GM12878 (cell line): ENCODE measurements at regions not wholly inside any gene's neighbourhood (a gene's known extent, or its start where the extent isn't known, plus 50 kb on each side); places are given as distances from the start of the nearest gene placed in this dataset.

Experiments
- ATAC-seq: fragments of 200-7000 bp; cut with Tn5 transposase; 3 replicates; pipeline ENCODE4 v1.9.1; 2020; ENCODE audit warnings: mild to moderate bottlenecking, moderate library complexity
- BruUV-seq: library from RNA; stranded (reverse); fragments of 400-500 nt; replicated peaks from 2 replicates; lab custom pipeline; 2021; lab: Mats Ljungman, UMichigan
- CTCF ChIA-PET: fragments of 300-600 bp; sonication (Branson Sonifier 250); formaldehyde crosslinking; extraction: SDS; loops from one replicate; lab custom pipeline; 2021; ENCODE audit warnings: inconsistent platforms; lab: Yijun Ruan, JAX
- POLR2A ChIA-PET: fragments of 350-600 bp; formaldehyde crosslinking; extraction: SDS; loops from one replicate; lab custom pipeline; 2021; ENCODE audit warnings: inconsistent platforms; lab: Charles Lee
- RAD21 ChIA-PET: fragments of 300-600 bp; sonication (Branson Sonifier 250); formaldehyde crosslinking; loops from one replicate; lab custom pipeline; 2023; ENCODE audit warnings: antibody characterized with exemption; ENCODE audit not compliant: unreplicated experiment; lab: Charles Lee
- SMC1A ChIA-PET: fragments of 300-600 bp; sonication (Branson Sonifier 250); formaldehyde crosslinking; loops from one replicate; lab custom pipeline; 2023; ENCODE audit not compliant: unreplicated experiment, uncharacterized antibody; lab: Charles Lee
- DNase-seq: peaks from one replicate; pipeline ENCODE4 v3.0.0-alpha.2; 2011; ENCODE audit warnings: low read depth, low spot score
- FAIRE-seq: peaks from 3 replicates; lab custom pipeline; 2011; peaks lifted over from hg19 to GRCh38; lab: Jason Lieb, UNC
- H2AFZ ChIP-seq: 2 replicates; pipeline ENCODE4 v1.6.0; 2011; ENCODE audit warnings: low read depth, low read length, control low read depth; ENCODE audit not compliant: control insufficient read depth
- H3K27ac ChIP-seq: 2 replicates; pipeline ENCODE4 v1.5.1; 2011; ENCODE audit warnings: control low read depth; ENCODE audit not compliant: control insufficient read depth, insufficient read depth
- H3K27me3 ChIP-seq, 2 experiments: replicated peaks in 1 of 2; 2 replicates each; pipeline versions ENCODE4 v1.6.0 to v1.6.1; 2011; ENCODE audit warnings: low read length in 1 of 2; ENCODE audit not compliant: control insufficient read depth in 2 of 2, insufficient read depth in 2 of 2
- H3K36me3 ChIP-seq, 2 experiments: 2 replicates each; pipeline ENCODE4 v1.5.1; 2011; ENCODE audit warnings: low read length in 1 of 2; ENCODE audit not compliant: control insufficient read depth in 2 of 2, insufficient read depth in 2 of 2
- H3K4me1 ChIP-seq: 2 replicates; pipeline ENCODE4 v1.6.1; 2011; ENCODE audit warnings: mild to moderate bottlenecking, low read length, moderate library complexity, mixed read lengths; ENCODE audit not compliant: control insufficient read depth, insufficient read depth
- H3K4me2 ChIP-seq: 2 replicates; pipeline ENCODE4 v1.6.0; 2011; ENCODE audit warnings: control low read depth; ENCODE audit not compliant: control insufficient read depth, insufficient read depth
- H3K4me3 ChIP-seq: fragments of 200-600 bp; sonication (generic); 2 replicates; pipeline ENCODE4 v1.5.1; 2016
- H3K79me2 ChIP-seq: 2 replicates; pipeline ENCODE4 v1.6.0; 2011; ENCODE audit warnings: low read length; ENCODE audit not compliant: control insufficient read depth, insufficient read depth
- H3K9ac ChIP-seq: 2 replicates; pipeline ENCODE4 v1.8.0; 2011; ENCODE audit warnings: low read length, control low read depth, mixed read lengths; ENCODE audit not compliant: control insufficient read depth, insufficient read depth
- H3K9me3 ChIP-seq: replicated peaks from 3 replicates; pipeline ENCODE4 v1.5.1; 2011; ENCODE audit warnings: mild to moderate bottlenecking, low read length; ENCODE audit not compliant: control insufficient read depth, insufficient read depth
- H4K20me1 ChIP-seq: 2 replicates; pipeline ENCODE4 v1.6.0; 2011; ENCODE audit not compliant: control insufficient read depth, insufficient read depth
- FOXM1 ChIP-seq: IDR thresholded peaks from 2 replicates; pipeline ENCODE4 v1.6.1; 2012; ENCODE audit warnings: low read depth, mild to moderate bottlenecking, inconsistent platforms, low read length, moderate library complexity
- GATAD2B ChIP-seq: fragments of 450-650 bp; conservative IDR thresholded peaks from 2 replicates; pipeline ENCODE4 v1.6.1; 2017; ENCODE audit warnings: low read depth, mild to moderate bottlenecking, moderate library complexity
- HDAC2 ChIP-seq: fragments of 200-600 bp; sonication (generic); IDR thresholded peaks from 2 replicates; pipeline ENCODE4 v1.6.1; 2017
- SREBF1 ChIP-seq: IDR thresholded peaks from 2 replicates; pipeline ENCODE4 v1.6.1; 2012; ENCODE audit warnings: mild to moderate bottlenecking, low read length
- in situ Hi-C: fragments of 300-500 bp; cut with MboI; formaldehyde crosslinking; loops from 9 replicates; pipeline ENCODE4 v1.14.3; 2018; ENCODE audit warnings: mixed read lengths
- intact Hi-C: fragments of 100-400 bp; cut with micrococcal nuclease; formaldehyde crosslinking; loops from one replicate; pipeline ENCODE4 v1.14.2; 2022; ENCODE audit not compliant: unreplicated experiment
- TF ChIP-seq, protein P1 (sequence below): IDR thresholded peaks from 2 replicates; pipeline ENCODE4 v1.6.1; 2012; ENCODE audit warnings: improper control_type of control experiment, low read depth, low read length; ENCODE audit not compliant: insufficient replicate concordance
- TF ChIP-seq, protein P2 (sequence below): fragments of 450-650 bp; formaldehyde crosslinking; IDR thresholded peaks from 2 replicates; pipeline ENCODE4 v1.5.0; 2022; ENCODE audit warnings: mild to moderate bottlenecking, missing genetic modification characterization
- TF ChIP-seq, protein P3 (sequence below): fragments of 450-650 bp; IDR thresholded peaks from 2 replicates; pipeline ENCODE4 v1.6.1; 2017; ENCODE audit warnings: mild to moderate bottlenecking
- TF ChIP-seq, protein P4 (sequence below): fragments of 450-650 bp; IDR thresholded peaks from 2 replicates; pipeline ENCODE4 v1.6.1; 2017; ENCODE audit warnings: mild to moderate bottlenecking, moderate library complexity
- TF ChIP-seq, protein P5 (sequence below): fragments of 450-650 bp; IDR thresholded peaks from 2 replicates; pipeline ENCODE4 v1.6.1; 2017; ENCODE audit warnings: borderline replicate concordance

DNA sequence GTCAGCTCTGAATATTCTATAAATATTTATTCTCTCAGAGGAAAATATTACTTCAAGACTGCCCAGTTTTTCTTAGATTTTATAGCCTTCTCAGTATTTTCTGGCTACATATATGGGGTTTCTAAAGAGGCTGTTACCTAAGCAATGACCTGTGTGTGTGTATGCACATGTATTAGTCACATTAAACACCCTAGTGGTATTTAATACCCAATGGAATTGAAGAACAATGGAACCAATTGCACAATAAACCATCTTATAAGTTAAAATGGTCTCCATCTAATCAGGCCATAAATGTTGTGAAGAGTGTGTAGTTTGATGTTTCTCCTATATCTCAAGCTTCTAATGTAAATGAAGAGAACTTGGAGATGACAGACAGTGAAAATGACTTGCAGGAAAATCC is 450.0 kb downstream of the SPATA31D1 start:
- Histone ChIP-seq H3K79me2 (no peaks in the 10 kb centered on the region), H3K36me3 (no peaks in the 10 kb centered on the region), H3K4me3 (no peak overlapping the region), H3K4me2 (no peak overlapping the region), H3K27ac (no peak overlapping the region), H3K9ac (no peak overlapping the region), H3K4me1 (no peaks in the 10 kb centered on the region), H4K20me1 (no peaks in the 10 kb centered on the region), H3K27me3 (no peaks in the 10 kb centered on the region), H2AFZ (no peak overlapping the region), H3K9me3 (no peaks in the 10 kb centered on the region)
- CTCF ChIA-PET: no interaction called here
- BruUV-seq: no TSS peak
- POLR2A ChIA-PET: no interaction called here
- in situ Hi-C loops (no loop called here), intact Hi-C loops (no loop called here)
- DNase-seq (no peak), ATAC-seq (no peak), FAIRE-seq (no peak)
- RAD21 ChIA-PET: no interaction called here
- SMC1A ChIA-PET: no interaction called here
- TF ChIP-seq, protein P1, sequence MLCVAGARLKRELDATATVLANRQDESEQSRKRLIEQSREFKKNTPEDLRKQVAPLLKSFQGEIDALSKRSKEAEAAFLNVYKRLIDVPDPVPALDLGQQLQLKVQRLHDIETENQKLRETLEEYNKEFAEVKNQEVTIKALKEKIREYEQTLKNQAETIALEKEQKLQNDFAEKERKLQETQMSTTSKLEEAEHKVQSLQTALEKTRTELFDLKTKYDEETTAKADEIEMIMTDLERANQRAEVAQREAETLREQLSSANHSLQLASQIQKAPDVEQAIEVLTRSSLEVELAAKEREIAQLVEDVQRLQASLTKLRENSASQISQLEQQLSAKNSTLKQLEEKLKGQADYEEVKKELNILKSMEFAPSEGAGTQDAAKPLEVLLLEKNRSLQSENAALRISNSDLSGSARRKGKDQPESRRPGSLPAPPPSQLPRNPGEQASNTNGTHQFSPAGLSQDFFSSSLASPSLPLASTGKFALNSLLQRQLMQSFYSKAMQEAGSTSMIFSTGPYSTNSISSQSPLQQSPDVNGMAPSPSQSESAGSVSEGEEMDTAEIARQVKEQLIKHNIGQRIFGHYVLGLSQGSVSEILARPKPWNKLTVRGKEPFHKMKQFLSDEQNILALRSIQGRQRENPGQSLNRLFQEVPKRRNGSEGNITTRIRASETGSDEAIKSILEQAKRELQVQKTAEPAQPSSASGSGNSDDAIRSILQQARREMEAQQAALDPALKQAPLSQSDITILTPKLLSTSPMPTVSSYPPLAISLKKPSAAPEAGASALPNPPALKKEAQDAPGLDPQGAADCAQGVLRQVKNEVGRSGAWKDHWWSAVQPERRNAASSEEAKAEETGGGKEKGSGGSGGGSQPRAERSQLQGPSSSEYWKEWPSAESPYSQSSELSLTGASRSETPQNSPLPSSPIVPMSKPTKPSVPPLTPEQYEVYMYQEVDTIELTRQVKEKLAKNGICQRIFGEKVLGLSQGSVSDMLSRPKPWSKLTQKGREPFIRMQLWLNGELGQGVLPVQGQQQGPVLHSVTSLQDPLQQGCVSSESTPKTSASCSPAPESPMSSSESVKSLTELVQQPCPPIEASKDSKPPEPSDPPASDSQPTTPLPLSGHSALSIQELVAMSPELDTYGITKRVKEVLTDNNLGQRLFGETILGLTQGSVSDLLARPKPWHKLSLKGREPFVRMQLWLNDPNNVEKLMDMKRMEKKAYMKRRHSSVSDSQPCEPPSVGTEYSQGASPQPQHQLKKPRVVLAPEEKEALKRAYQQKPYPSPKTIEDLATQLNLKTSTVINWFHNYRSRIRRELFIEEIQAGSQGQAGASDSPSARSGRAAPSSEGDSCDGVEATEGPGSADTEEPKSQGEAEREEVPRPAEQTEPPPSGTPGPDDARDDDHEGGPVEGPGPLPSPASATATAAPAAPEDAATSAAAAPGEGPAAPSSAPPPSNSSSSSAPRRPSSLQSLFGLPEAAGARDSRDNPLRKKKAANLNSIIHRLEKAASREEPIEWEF: no peak
- TF ChIP-seq HDAC2: no peak
- TF ChIP-seq, protein P2, sequence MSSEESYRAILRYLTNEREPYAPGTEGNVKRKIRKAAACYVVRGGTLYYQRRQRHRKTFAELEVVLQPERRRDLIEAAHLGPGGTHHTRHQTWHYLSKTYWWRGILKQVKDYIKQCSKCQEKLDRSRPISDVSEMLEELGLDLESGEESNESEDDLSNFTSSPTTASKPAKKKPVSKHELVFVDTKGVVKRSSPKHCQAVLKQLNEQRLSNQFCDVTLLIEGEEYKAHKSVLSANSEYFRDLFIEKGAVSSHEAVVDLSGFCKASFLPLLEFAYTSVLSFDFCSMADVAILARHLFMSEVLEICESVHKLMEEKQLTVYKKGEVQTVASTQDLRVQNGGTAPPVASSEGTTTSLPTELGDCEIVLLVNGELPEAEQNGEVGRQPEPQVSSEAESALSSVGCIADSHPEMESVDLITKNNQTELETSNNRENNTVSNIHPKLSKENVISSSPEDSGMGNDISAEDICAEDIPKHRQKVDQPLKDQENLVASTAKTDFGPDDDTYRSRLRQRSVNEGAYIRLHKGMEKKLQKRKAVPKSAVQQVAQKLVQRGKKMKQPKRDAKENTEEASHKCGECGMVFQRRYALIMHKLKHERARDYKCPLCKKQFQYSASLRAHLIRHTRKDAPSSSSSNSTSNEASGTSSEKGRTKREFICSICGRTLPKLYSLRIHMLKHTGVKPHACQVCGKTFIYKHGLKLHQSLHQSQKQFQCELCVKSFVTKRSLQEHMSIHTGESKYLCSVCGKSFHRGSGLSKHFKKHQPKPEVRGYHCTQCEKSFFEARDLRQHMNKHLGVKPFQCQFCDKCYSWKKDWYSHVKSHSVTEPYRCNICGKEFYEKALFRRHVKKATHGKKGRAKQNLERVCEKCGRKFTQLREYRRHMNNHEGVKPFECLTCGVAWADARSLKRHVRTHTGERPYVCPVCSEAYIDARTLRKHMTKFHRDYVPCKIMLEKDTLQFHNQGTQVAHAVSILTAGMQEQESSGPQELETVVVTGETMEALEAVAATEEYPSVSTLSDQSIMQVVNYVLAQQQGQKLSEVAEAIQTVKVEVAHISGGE (CRISPR knock-in tag): no peak
- TF ChIP-seq, protein P3, sequence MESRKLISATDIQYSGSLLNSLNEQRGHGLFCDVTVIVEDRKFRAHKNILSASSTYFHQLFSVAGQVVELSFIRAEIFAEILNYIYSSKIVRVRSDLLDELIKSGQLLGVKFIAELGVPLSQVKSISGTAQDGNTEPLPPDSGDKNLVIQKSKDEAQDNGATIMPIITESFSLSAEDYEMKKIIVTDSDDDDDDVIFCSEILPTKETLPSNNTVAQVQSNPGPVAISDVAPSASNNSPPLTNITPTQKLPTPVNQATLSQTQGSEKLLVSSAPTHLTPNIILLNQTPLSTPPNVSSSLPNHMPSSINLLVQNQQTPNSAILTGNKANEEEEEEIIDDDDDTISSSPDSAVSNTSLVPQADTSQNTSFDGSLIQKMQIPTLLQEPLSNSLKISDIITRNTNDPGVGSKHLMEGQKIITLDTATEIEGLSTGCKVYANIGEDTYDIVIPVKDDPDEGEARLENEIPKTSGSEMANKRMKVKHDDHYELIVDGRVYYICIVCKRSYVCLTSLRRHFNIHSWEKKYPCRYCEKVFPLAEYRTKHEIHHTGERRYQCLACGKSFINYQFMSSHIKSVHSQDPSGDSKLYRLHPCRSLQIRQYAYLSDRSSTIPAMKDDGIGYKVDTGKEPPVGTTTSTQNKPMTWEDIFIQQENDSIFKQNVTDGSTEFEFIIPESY: no peak
- no peak for TF ChIP-seq SREBF1
- no peak for TF ChIP-seq FOXM1
- TF ChIP-seq, protein P4, sequence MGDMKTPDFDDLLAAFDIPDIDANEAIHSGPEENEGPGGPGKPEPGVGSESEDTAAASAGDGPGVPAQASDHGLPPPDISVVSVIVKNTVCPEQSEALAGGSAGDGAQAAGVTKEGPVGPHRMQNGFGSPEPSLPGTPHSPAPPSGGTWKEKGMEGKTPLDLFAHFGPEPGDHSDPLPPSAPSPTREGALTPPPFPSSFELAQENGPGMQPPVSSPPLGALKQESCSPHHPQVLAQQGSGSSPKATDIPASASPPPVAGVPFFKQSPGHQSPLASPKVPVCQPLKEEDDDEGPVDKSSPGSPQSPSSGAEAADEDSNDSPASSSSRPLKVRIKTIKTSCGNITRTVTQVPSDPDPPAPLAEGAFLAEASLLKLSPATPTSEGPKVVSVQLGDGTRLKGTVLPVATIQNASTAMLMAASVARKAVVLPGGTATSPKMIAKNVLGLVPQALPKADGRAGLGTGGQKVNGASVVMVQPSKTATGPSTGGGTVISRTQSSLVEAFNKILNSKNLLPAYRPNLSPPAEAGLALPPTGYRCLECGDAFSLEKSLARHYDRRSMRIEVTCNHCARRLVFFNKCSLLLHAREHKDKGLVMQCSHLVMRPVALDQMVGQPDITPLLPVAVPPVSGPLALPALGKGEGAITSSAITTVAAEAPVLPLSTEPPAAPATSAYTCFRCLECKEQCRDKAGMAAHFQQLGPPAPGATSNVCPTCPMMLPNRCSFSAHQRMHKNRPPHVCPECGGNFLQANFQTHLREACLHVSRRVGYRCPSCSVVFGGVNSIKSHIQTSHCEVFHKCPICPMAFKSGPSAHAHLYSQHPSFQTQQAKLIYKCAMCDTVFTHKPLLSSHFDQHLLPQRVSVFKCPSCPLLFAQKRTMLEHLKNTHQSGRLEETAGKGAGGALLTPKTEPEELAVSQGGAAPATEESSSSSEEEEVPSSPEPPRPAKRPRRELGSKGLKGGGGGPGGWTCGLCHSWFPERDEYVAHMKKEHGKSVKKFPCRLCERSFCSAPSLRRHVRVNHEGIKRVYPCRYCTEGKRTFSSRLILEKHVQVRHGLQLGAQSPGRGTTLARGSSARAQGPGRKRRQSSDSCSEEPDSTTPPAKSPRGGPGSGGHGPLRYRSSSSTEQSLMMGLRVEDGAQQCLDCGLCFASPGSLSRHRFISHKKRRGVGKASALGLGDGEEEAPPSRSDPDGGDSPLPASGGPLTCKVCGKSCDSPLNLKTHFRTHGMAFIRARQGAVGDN: no peak
- no peak for TF ChIP-seq GATAD2B
- TF ChIP-seq, protein P5, sequence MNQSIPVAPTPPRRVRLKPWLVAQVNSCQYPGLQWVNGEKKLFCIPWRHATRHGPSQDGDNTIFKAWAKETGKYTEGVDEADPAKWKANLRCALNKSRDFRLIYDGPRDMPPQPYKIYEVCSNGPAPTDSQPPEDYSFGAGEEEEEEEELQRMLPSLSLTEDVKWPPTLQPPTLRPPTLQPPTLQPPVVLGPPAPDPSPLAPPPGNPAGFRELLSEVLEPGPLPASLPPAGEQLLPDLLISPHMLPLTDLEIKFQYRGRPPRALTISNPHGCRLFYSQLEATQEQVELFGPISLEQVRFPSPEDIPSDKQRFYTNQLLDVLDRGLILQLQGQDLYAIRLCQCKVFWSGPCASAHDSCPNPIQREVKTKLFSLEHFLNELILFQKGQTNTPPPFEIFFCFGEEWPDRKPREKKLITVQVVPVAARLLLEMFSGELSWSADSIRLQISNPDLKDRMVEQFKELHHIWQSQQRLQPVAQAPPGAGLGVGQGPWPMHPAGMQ: no peak
